T47D (cell line): ENCODE measurements at regions not wholly inside any gene's neighbourhood (a gene's known extent, or its start where the extent isn't known, plus 50 kb on each side); places are given as distances from the start of the nearest gene placed in this dataset.

ENCODE experiments used
- DNase-seq, 2 experiments: peaks; one replicate each; pipeline versions ENCODE4 v3.0.0 to v3.0.0-alpha.2; 2011 to 2012; ENCODE audit warnings: low read depth in 1 of 2, low spot score in 1 of 2
- JUND ChIP-seq: IDR thresholded peaks from 2 replicates; pipeline ENCODE4 v1.6.1; 2012; ENCODE audit warnings: low read depth
- in situ Hi-C: cut with HindIII; loops from 2 replicates; pipeline ENCODE4 v1.10.0; 2016; ENCODE audit warnings: low sequenced_read_pairs, low pct_unique_long_range_greater_than_20kb

GRCh38 chr14:28407996-28408395 lies 358.6 kb upstream of the FOXG1 start:
- no peak for DNase-seq
- no peak for TF ChIP-seq JUND
- in situ Hi-C loops, result no loop called here

- DNase-seq, result no peak
- in situ Hi-C loops, result no loop called here
These were observed 354.5 kb upstream of the FOXG1 start for GRCh38 chr14:28412077-28412476.

GRCh38 chr14:28426960-28427359 lies 339.6 kb upstream of the FOXG1 start:
- DNase-seq, result no peak
- in situ Hi-C loops, result no loop called here
- no peak for TF ChIP-seq JUND

More at GRCh38 chr14:28412077-28412476, 354.5 kb upstream of the FOXG1 start:
- TF ChIP-seq JUND, result no peak

- no peak for DNase-seq
- no peak for TF ChIP-seq JUND
- in situ Hi-C loops, result no loop called here
These were observed 329.8 kb upstream of the FOXG1 start for GRCh38 chr14:28436821-28437220.

- no peak for DNase-seq
- no peak for TF ChIP-seq JUND
- in situ Hi-C loops, result no loop called here
These were observed 305.2 kb upstream of the FOXG1 start for GRCh38 chr14:28461389-28461788.

GRCh38 chr14:28467611-28468010 lies 299.0 kb upstream of the FOXG1 start:
- TF ChIP-seq JUND, result no peak
- DNase-seq, result no peak
- in situ Hi-C loops, result no loop called here

- in situ Hi-C loops, result no loop called here
- no peak for TF ChIP-seq JUND
- DNase-seq, result no peak
These were observed 298.1 kb upstream of the FOXG1 start for GRCh38 chr14:28468191-28469151.

- no peak for TF ChIP-seq JUND
- in situ Hi-C loops, result no loop called here
- no peak for DNase-seq
These were observed 284.1 kb upstream of the FOXG1 start for GRCh38 chr14:28482251-28483040.

GRCh38 chr14:28483506-28483905 lies 283.1 kb upstream of the FOXG1 start:
- TF ChIP-seq JUND, result no peak
- DNase-seq, result no peak
- in situ Hi-C loops, result no loop called here

GRCh38 chr14:28488684-28489083 lies 277.9 kb upstream of the FOXG1 start:
- in situ Hi-C loops, result no loop called here
- no peak for DNase-seq
- no peak for TF ChIP-seq JUND

GRCh38 chr14:28493516-28493915 lies 273.1 kb upstream of the FOXG1 start:
- in situ Hi-C loops, result no loop called here
- DNase-seq, result no peak
- no peak for TF ChIP-seq JUND

- DNase-seq, result no peak
- in situ Hi-C loops, result no loop called here
- TF ChIP-seq JUND, result no peak
These were observed 272.4 kb upstream of the FOXG1 start for GRCh38 chr14:28494196-28494595.

- in situ Hi-C loops, result no loop called here
These were observed 270.2 kb upstream of the FOXG1 start for GRCh38 chr14:28496364-28496763.

More at GRCh38 chr14:28496364-28496763, 270.2 kb upstream of the FOXG1 start:
- no peak for DNase-seq
- no peak for TF ChIP-seq JUND
